Tibial nerve (tissue), 4 donors: ENCODE measurements at regions not wholly inside any gene's neighbourhood (a gene's known extent, or its start where the extent isn't known, plus 50 kb on each side); places are given as distances from the start of the nearest gene placed in this dataset.

ENCODE experiments used
- DNase-seq, 2 donors: peaks; one replicate each; pipeline ENCODE4 v3.0.0-alpha.2; 2019; ENCODE audit warnings: low spot score in 2 of 2
- H3K27ac ChIP-seq, 4 donors: fragments of 200-600 bp; sonication (generic) in 3 of 4; one replicate each; pipeline ENCODE4 v1.5.1; 2017 to 2019; ENCODE audit warnings: mild to moderate bottlenecking in 1 of 4
- H3K27me3 ChIP-seq, 2 donors: fragments of 200-600 bp; sonication (generic) in 1 of 2; one replicate each; pipeline versions ENCODE4 v1.5.1 to v1.6.0; 2017 to 2019
- H3K36me3 ChIP-seq, 3 donors: fragments of 200-600 bp; sonication (generic); one replicate each; pipeline ENCODE4 v1.5.1; 2018 to 2019
- H3K4me1 ChIP-seq, 4 donors: fragments of 200-600 bp; sonication (generic) in 3 of 4; one replicate each; pipeline ENCODE4 v1.5.1; 2017 to 2019
- H3K4me3 ChIP-seq, 4 donors: fragments of 200-600 bp; sonication (generic) in 3 of 4; one replicate each; pipeline ENCODE4 v1.5.1; 2017 to 2019; ENCODE audit warnings: mild to moderate bottlenecking in 1 of 4, moderate library complexity in 1 of 4
- H3K9me3 ChIP-seq, 4 donors: fragments of 200-600 bp; sonication (generic) in 3 of 4; one replicate each; pipeline ENCODE4 v1.5.1; 2017 to 2019
- CTCF ChIP-seq, 5 experiments: fragments of 200-600 bp in 3 of 5; fragments of 450-650 bp in 2 of 5; sonication (generic) in 3 of 5; IDR thresholded peaks; one replicate each; pipeline ENCODE4 v1.5.1; 2016 to 2019; ENCODE audit warnings: antibody characterized with exemption in 5 of 5, mild to moderate bottlenecking in 3 of 5, moderate library complexity in 2 of 5
- EP300 ChIP-seq, 2 donors: sonication (generic); formaldehyde crosslinking; IDR thresholded peaks; one replicate each; pipeline ENCODE4 v1.6.1; 2017; ENCODE audit warnings: antibody characterized with exemption in 2 of 2, mild to moderate bottlenecking in 1 of 2
- POLR2A ChIP-seq, 2 donors: fragments of 450-650 bp; IDR thresholded peaks; one replicate each; pipeline ENCODE4 v1.6.1; 2017; ENCODE audit warnings: antibody characterized with exemption in 2 of 2, mild to moderate bottlenecking in 2 of 2, moderate library complexity in 2 of 2
- WGBS, 2 donors: methylation state at CpG; one replicate each; pipeline ENCODE4 v1.1.5; 2018; 5-methylcytosine and 5-hydroxymethylcytosine counted together

- no peaks in the 10 kb centered on the region for H3K36me3 ChIP-seq
- no peaks in the 10 kb centered on the region for H3K4me1 ChIP-seq
- H3K9me3 ChIP-seq, result no peaks in the 10 kb centered on the region
- DNase-seq, result no peak
- no peak overlapping the region for H3K27ac ChIP-seq
- H3K4me3 ChIP-seq, result no peak overlapping the region
- TF ChIP-seq POLR2A (IDR thresholded peaks at IDR 0.05) (no peak), CTCF (IDR thresholded peaks at IDR 0.05) (no peak), EP300 (IDR thresholded peaks at IDR 0.05) (no peak)
- H3K27me3 ChIP-seq, result no peaks in the 10 kb centered on the region
These were observed 408.0 kb downstream of the TMEM182 start for GRCh38 chr2:103169861-103170260.

- no peaks in the 10 kb centered on the region for H3K4me1 ChIP-seq
- H3K36me3 ChIP-seq, result no peaks in the 10 kb centered on the region
- DNase-seq, result no peak
- H3K9me3 ChIP-seq, result no peaks in the 10 kb centered on the region
- no peak overlapping the region for H3K27ac ChIP-seq
- no peak overlapping the region for H3K4me3 ChIP-seq
- TF ChIP-seq CTCF (IDR thresholded peaks at IDR 0.05) (no peak), EP300 (IDR thresholded peaks at IDR 0.05) (no peak), POLR2A (IDR thresholded peaks at IDR 0.05) (no peak)
- WGBS, 2 donors, result 83 to 90% methylated on average over 2 of the region's 2 CpGs
- H3K27me3 ChIP-seq, result no peaks in the 10 kb centered on the region
These were observed 411.0 kb downstream of the TMEM182 start for GRCh38 chr2:103172821-103173220.

- no peaks in the 10 kb centered on the region for H3K36me3 ChIP-seq
- H3K4me3 ChIP-seq, result no peak overlapping the region
- no peaks in the 10 kb centered on the region for H3K9me3 ChIP-seq
- H3K27ac ChIP-seq, result no peak overlapping the region
- no peaks in the 10 kb centered on the region for H3K4me1 ChIP-seq
- no peak for DNase-seq
- 82 to 88% methylated on average over 2 of the region's 2 CpGs for WGBS, 2 donors
- TF ChIP-seq CTCF (IDR thresholded peaks at IDR 0.05) (no peak), POLR2A (IDR thresholded peaks at IDR 0.05) (no peak), EP300 (IDR thresholded peaks at IDR 0.05) (no peak)
- H3K27me3 ChIP-seq, result no peaks in the 10 kb centered on the region
These were observed 412.9 kb downstream of the TMEM182 start for GRCh38 chr2:103174711-103175110.

GRCh38 chr2:103176294-103176915 lies 414.6 kb downstream of the TMEM182 start:
- Histone ChIP-seq H3K27ac (no peak overlapping the region), H3K36me3 (no peaks in the 10 kb centered on the region), H3K9me3 (no peaks in the 10 kb centered on the region), H3K27me3 (no peaks in the 10 kb centered on the region), H3K4me3 (no peak overlapping the region), H3K4me1 (no peaks in the 10 kb centered on the region)
- TF ChIP-seq CTCF (IDR thresholded peaks at IDR 0.05) (no peak), EP300 (IDR thresholded peaks at IDR 0.05) (no peak), POLR2A (IDR thresholded peaks at IDR 0.05) (no peak)
- DNase-seq, result no peak
- 80 to 82% methylated on average over 15 of the region's 15 CpGs for WGBS, 2 donors

DNA sequence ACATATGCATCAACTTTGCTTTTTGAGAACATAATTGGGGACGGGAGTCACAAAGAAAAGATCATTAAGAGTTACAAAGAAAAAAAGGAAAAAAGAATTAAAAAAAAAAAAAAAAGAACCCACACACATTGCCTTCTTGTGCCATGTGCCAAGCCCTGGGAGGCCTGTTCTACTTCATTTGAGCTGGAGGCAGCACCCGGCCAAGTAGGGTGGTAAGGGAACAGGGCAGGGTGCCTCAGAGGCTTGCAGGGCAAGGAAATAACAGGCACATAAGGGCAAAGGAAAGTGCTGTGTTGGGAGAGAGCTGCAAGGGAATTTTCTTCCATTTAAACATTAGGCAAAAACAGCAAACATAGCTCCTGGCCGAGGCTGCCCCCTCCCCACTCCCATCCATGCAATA lies 418.0 kb downstream of the TMEM182 start:
- Histone ChIP-seq H3K4me3 (no peak overlapping the region), H3K36me3 (no peaks in the 10 kb centered on the region), H3K27me3 (no peaks in the 10 kb centered on the region), H3K4me1 (no peaks in the 10 kb centered on the region), H3K27ac (no peak overlapping the region), H3K9me3 (no peaks in the 10 kb centered on the region)
- TF ChIP-seq POLR2A (IDR thresholded peaks at IDR 0.05) (no peak), CTCF (IDR thresholded peaks at IDR 0.05) (no peak), EP300 (IDR thresholded peaks at IDR 0.05) (no peak)
- no peak for DNase-seq
- WGBS, 2 donors, result 59 to 62% methylated on average over 3 of the region's 3 CpGs
